ENCODE measurements at regions not wholly inside any gene's neighbourhood (a gene's known extent, or its start where the extent isn't known, plus 50 kb on each side); places are given as distances from the start of the nearest gene placed in this dataset.

DNA sequence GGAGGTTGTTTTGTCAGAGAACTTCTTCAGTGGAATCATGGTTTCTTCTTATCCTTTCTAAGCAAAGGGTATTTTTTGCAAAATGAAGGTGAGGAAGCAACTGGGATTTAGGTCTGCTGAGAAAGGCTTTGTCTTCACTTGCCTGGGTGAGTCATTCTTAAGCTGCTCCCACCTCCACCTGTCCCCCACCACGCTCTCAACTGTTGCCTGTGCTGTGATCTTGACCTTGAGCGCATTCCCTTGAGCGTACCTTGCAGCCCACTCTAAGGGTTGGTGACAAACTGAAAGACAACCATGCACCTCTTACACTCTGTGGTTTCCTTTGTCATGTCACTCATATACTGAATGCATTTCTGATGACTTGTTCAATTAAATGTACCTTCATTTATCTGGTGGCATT is 641.1 kb downstream of the RNF144B start:
- DNase-seq (ENCODE audit: low read depth in 4 of 4, low spot score in 3 of 4) = no peak

GRCh38 chr6:19032591-19033295 is 645.6 kb downstream of the RNF144B start:
- DNase-seq (ENCODE audit: low read depth in 4 of 4, low spot score in 3 of 4) = no peak

DNA sequence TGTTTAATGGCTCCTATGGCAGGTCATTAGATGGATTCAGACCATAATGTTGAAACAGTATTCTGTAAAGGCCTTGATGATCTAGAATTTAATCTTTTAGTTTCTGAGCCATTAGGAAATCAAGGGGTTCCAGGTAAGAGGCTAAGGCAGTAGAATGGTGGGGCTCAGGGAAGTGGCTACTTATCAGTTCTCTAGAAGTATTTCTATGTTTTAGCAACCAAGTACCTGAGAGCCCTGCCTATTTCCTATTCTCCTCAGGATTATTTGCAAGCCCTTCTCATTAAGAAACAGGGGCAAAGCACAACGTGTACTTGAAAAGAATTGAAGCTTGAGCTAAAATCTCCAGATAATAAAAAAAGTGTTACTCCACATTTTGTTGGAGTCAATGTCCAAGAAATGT is 646.5 kb downstream of the RNF144B start:
- no peak for DNase-seq (ENCODE audit: low read depth in 4 of 4, low spot score in 3 of 4)

DNA sequence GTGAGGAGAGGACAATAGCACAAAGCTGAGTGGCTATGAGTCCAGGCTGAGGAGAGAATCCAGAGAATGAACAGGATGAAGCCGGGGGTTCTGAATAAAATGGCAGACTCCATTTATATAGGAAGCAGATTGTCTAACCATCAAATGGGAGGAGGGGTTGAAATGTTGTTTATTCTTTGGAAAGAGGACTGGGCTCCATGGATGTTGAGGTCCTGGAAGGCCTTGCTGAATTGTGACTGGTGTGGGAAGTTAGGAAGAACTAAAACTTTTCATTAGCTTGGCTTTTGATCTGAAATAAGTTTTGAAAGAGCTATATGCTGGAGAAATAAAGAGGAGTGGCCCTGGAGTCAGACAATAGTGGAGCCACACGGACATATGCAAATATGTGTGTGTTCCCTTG is 647.8 kb downstream of the RNF144B start:
- DNase-seq (ENCODE audit: low read depth in 4 of 4, low spot score in 3 of 4) = no peak

GRCh38 chr6:19035461-19036195 is 648.5 kb downstream of the RNF144B start:
- DNase-seq (ENCODE audit: low read depth in 4 of 4, low spot score in 3 of 4) = no peak

DNA sequence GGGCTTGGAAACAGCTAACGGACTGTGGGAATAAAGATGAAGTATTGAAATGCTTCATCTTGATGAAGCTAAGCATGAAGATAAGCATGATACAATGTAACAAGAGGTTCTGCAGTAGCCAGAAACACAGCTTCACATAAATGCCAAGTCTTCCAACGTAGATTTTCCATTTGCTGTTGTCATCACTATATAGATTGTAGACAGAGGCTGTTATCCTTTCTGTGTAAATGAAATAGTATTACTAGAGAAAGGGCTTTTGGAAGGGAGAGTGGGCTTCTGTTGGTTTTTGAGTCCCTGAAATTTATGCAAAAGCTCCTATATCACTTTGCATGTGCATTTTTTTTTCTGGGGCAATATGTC is 649.0 kb downstream of the RNF144B start:
- DNase-seq (ENCODE audit: low read depth in 4 of 4, low spot score in 3 of 4) = no peak

- no peak for DNase-seq (ENCODE audit: low read depth in 4 of 4, low spot score in 3 of 4)
These were observed 650.5 kb downstream of the RNF144B start for GRCh38 chr6:19037607-19038006.

DNA sequence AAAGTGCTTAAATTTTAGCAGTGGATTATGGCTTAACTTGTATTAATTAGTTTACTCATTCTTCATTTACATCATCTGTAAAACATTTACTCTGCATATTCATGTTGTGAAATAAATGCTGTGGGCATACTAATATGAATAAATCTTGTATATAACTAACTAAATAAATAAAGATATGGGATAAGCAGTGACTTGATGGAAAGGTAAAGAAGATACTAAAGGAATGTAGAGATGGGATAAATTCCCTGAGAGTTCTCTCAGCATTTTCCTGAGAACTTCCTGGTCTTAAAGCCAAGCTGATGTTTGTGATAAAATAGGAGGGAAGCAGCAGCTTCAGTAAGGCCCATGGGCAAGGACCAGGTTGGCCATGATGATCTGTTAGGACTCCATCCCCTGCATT is 652.1 kb downstream of the RNF144B start:
- no peak for DNase-seq (ENCODE audit: low read depth in 4 of 4, low spot score in 3 of 4)

DNA sequence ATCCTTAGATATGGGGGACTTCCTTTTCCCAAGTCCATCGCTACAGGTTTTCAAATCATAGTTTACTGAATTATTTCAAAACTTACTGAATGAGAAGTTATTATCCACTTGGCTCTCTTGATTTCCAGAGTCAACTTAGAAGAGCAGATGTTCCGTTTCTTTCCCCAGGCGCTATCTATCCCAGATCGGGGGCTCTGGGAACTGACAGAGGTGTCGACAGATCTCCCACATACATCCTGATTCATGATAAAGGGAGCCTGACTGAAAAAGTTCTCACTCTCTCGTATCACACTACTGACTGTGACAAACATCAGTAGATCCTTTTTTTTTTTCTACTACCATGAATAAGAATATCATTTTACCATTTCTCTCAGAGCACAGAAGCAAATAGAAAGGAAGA is 654.8 kb downstream of the RNF144B start:
- DNase-seq (ENCODE audit: low read depth in 4 of 4, low spot score in 3 of 4) = no peak

GRCh38 chr6:19042420-19042819 is 655.3 kb downstream of the RNF144B start:
- DNase-seq (ENCODE audit: low read depth in 4 of 4, low spot score in 3 of 4) = no peak

DNA sequence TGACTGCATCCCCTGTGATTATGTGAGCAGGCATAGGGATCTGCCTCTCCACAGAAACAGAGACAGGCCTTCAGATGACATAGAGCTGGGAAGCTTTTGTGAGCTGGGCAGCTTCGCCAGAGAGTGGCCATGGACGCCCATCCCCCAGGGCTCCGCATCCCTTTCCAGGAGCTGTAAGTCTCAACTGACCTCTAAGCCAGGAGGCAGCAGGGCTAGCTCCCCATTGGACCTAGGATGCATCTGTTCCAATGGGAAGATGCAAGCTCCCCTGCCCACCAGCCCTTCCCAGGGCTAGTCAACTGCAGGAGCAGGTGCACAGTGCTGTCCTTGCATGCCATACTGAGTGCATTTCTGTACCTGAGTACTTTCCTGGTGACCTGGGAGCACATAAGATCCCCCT is 663.6 kb downstream of the RNF144B start:
- DNase-seq (ENCODE audit: low read depth in 4 of 4, low spot score in 3 of 4) = no peak

DNA sequence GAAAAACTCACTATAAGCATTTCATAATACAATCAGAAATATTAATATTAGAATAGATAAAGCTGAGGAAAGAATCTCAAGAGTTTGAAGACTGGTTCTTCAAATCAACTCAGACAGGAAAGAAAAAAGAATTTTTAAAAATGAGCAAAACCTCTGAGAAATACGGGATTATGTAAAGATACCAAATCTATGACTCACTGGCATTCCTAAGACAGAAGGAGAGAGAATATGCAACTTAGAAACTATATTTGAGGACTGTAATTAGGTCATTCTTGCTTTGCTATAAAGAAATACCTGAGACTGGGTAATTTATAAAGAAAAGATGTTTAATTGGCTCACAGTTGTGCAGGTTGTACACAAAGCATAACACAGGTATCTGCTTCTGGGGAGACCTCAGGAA is 665.1 kb downstream of the RNF144B start:
- no peak for DNase-seq (ENCODE audit: low read depth in 4 of 4, low spot score in 3 of 4)

DNA sequence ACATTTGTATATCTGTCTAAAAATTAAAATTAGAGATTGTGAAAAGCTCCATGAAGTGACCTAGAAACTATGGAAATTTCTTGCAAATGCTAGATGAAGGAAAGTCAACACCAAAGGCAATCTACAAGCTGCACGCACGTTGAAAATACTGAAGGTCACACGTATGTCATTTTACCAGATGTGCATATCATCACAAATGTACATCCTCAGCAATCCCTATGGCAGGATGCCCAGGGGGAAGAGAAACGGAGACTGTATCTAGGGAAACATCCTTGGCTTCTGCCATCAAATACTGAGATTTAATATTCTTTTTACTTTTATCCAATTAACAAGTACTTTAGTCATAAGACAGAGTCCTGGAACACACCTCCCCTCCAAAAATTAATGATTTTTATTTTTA is 672.0 kb downstream of the RNF144B start:
- no peak for DNase-seq (ENCODE audit: low read depth in 4 of 4, low spot score in 3 of 4)

DNA sequence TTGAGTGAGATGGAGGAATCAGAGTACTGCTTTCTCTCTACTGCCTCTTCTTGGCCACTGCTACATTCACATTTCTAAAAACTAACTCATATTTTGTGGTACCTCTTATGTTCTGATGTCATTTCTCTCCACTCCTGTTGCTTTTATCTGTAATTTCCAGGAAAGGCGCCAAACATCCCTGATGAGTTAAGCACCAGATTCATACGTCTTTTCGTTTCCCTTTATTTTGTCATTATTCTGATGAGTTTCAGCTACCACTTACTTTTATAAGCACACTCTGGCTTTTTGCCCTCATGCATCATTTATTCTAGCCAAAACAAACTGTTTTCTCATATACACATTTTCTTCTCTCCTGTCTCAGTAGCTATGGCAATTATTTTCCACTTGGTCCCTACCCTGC is 680.0 kb downstream of the RNF144B start:
- DNase-seq (ENCODE audit: low read depth in 4 of 4, low spot score in 3 of 4) = no peak

GRCh38 chr6:19070520-19070919 is 683.4 kb downstream of the RNF144B start:
- DNase-seq (ENCODE audit: low read depth in 4 of 4, low spot score in 3 of 4) = peak in 3 of 4 donors; percentile 18 to 22 (median 20)

GRCh38 chr6:19083801-19084200 is 696.7 kb downstream of the RNF144B start:
- DNase-seq (ENCODE audit: low read depth in 4 of 4, low spot score in 3 of 4) = no peak

- no peak for DNase-seq (ENCODE audit: low read depth in 4 of 4, low spot score in 3 of 4)
These were observed 699.3 kb downstream of the RNF144B start for GRCh38 chr6:19086480-19086879.

DNA sequence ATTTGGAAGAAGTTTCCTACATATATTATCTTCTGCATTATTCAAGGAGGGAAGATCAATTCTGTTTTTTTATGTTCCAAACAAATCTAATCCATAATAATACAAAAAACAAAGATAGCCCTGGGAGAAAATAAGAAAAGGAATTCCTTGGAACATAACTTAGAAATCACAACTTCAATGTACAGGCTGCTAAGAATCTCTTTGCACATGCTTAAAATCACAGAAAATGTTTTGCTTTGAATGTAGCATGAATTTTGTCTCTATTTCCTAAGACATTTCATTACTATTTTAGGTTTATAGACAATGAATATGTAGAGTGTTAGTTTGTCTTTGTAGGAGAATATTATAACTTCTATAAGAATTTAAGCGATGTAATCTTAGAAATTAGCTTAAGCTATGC is 700.1 kb downstream of the RNF144B start:
- DNase-seq (ENCODE audit: low read depth in 4 of 4, low spot score in 3 of 4) = no peak

- DNase-seq (ENCODE audit: low read depth in 4 of 4, low spot score in 3 of 4) = no peak
These were observed 700.7 kb downstream of the RNF144B start for GRCh38 chr6:19087897-19088296.

GRCh38 chr6:19100752-19101151 is 713.6 kb downstream of the RNF144B start:
- no peak for DNase-seq (ENCODE audit: low read depth in 4 of 4, low spot score in 3 of 4)

DNA sequence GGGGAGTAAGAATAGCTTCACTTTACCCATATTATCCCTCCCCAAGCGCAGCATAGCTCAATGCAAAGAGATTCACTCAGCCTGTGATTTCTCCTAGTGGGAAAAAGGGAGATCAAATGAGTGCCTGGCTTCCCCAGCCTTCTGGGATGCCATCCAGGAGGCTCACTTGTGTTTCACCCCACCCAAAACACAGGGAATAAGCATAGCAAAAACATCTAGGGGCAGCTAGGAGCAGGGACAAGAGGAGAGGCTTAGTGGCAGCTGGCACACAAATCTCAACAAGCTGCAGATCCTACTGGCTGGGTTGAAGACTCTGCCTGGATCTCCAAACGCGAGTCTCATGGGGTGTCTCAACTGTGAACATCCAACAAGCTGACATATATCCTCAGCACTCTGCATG is 715.8 kb downstream of the RNF144B start:
- DNase-seq (ENCODE audit: low read depth in 4 of 4, low spot score in 3 of 4) = no peak

DNA sequence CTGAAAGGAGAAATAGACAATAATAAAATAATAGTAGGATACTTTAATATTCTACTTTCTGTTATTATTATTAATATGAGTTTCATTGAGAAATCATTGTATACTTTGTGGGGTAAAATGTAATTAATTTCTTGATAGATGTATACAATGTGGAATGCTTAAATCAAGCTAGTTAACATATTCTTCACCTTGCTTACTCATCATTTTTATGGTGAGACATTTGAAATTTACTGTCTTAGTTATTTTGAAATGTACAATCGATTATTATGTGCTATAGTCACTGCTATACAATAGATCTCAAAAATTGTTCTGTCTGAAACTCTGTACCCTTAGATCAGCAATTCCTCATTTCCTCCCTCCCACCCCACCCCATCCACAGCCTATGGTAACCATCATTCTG is 720.3 kb downstream of the RNF144B start:
- DNase-seq (ENCODE audit: low read depth in 4 of 4, low spot score in 3 of 4) = no peak

- DNase-seq (ENCODE audit: low read depth in 4 of 4, low spot score in 3 of 4) = no peak
These were observed 715.6 kb upstream of the ID4 start for GRCh38 chr6:19121521-19121920.

All from right renal pelvis (tissue), 4 donors.